GM21825 (cell line): ENCODE measurements at regions not wholly inside any gene's neighbourhood (a gene's known extent, or its start where the extent isn't known, plus 50 kb on each side); places are given as distances from the start of the nearest gene placed in this dataset.

Source experiments
- ATAC-seq: cut with Tn5 transposase; IDR thresholded peaks from one replicate; pipeline ENCODE4 v1.9.1; 2021; ENCODE audit warnings: mild to moderate bottlenecking, moderate library complexity; ENCODE audit not compliant: unreplicated experiment

GRCh38 chr16:87054154-87054553 is 263.0 kb downstream of the C16orf95 start:
- ATAC-seq = no peak

GRCh38 chr16:87054856-87055255 is 262.3 kb downstream of the C16orf95 start:
- ATAC-seq = no peak

GRCh38 chr16:87056083-87056482 is 261.1 kb downstream of the C16orf95 start:
- ATAC-seq = no peak

- ATAC-seq = no peak
These were observed 260.6 kb downstream of the C16orf95 start for GRCh38 chr16:87056551-87056950.

- no peak for ATAC-seq
These were observed 259.8 kb downstream of the C16orf95 start for GRCh38 chr16:87057211-87057881.

- no peak for ATAC-seq
These were observed 259.1 kb downstream of the C16orf95 start for GRCh38 chr16:87057951-87058560.

- no peak for ATAC-seq
These were observed 258.4 kb downstream of the C16orf95 start for GRCh38 chr16:87058728-87059250.

GRCh38 chr16:87060034-87060986 is 256.9 kb downstream of the C16orf95 start:
- ATAC-seq = no peak

GRCh38 chr16:87061243-87061920 is 255.8 kb downstream of the C16orf95 start:
- no peak for ATAC-seq

GRCh38 chr16:87062569-87063442 is 254.4 kb downstream of the C16orf95 start:
- ATAC-seq = no peak

- no peak for ATAC-seq
These were observed 253.6 kb downstream of the C16orf95 start for GRCh38 chr16:87063543-87063942.

- no peak for ATAC-seq
These were observed 252.3 kb downstream of the C16orf95 start for GRCh38 chr16:87064731-87065445.

GRCh38 chr16:87065446-87066132 is 251.6 kb downstream of the C16orf95 start:
- ATAC-seq = no peak

GRCh38 chr16:87066133-87067002 is 250.8 kb downstream of the C16orf95 start:
- no peak for ATAC-seq

GRCh38 chr16:87067003-87067556 is 250.1 kb downstream of the C16orf95 start:
- ATAC-seq = no peak

- no peak for ATAC-seq
These were observed 249.1 kb downstream of the C16orf95 start for GRCh38 chr16:87067836-87068761.
